GM12878 (cell line): ENCODE measurements at regions not wholly inside any gene's neighbourhood (a gene's known extent, or its start where the extent isn't known, plus 50 kb on each side); places are given as distances from the start of the nearest gene placed in this dataset.

ENCODE experiments used
- ATAC-seq: fragments of 200-7000 bp; cut with Tn5 transposase; 3 replicates; pipeline ENCODE4 v1.9.1; 2020; ENCODE audit warnings: mild to moderate bottlenecking, moderate library complexity
- BruUV-seq: library from RNA; stranded (reverse); fragments of 400-500 nt; replicated peaks from 2 replicates; lab custom pipeline; 2021; lab: Mats Ljungman, UMichigan
- CTCF ChIA-PET: fragments of 300-600 bp; sonication (Branson Sonifier 250); formaldehyde crosslinking; extraction: SDS; loops from one replicate; lab custom pipeline; 2021; ENCODE audit warnings: inconsistent platforms; lab: Yijun Ruan, JAX
- POLR2A ChIA-PET: fragments of 350-600 bp; formaldehyde crosslinking; extraction: SDS; loops from one replicate; lab custom pipeline; 2021; ENCODE audit warnings: inconsistent platforms; lab: Charles Lee
- RAD21 ChIA-PET: fragments of 300-600 bp; sonication (Branson Sonifier 250); formaldehyde crosslinking; loops from one replicate; lab custom pipeline; 2023; ENCODE audit warnings: antibody characterized with exemption; ENCODE audit not compliant: unreplicated experiment; lab: Charles Lee
- SMC1A ChIA-PET: fragments of 300-600 bp; sonication (Branson Sonifier 250); formaldehyde crosslinking; loops from one replicate; lab custom pipeline; 2023; ENCODE audit not compliant: unreplicated experiment, uncharacterized antibody; lab: Charles Lee
- DNase-seq: peaks from one replicate; pipeline ENCODE4 v3.0.0-alpha.2; 2011; ENCODE audit warnings: low read depth, low spot score
- FAIRE-seq: peaks from 3 replicates; lab custom pipeline; 2011; peaks lifted over from hg19 to GRCh38; lab: Jason Lieb, UNC
- H2AFZ ChIP-seq: 2 replicates; pipeline ENCODE4 v1.6.0; 2011; ENCODE audit warnings: low read depth, low read length, control low read depth; ENCODE audit not compliant: control insufficient read depth
- H3K27ac ChIP-seq: 2 replicates; pipeline ENCODE4 v1.5.1; 2011; ENCODE audit warnings: control low read depth; ENCODE audit not compliant: control insufficient read depth, insufficient read depth
- H3K27me3 ChIP-seq, 2 experiments: replicated peaks in 1 of 2; 2 replicates each; pipeline versions ENCODE4 v1.6.0 to v1.6.1; 2011; ENCODE audit warnings: low read length in 1 of 2; ENCODE audit not compliant: control insufficient read depth in 2 of 2, insufficient read depth in 2 of 2
- H3K36me3 ChIP-seq, 2 experiments: 2 replicates each; pipeline ENCODE4 v1.5.1; 2011; ENCODE audit warnings: low read length in 1 of 2; ENCODE audit not compliant: control insufficient read depth in 2 of 2, insufficient read depth in 2 of 2
- H3K4me1 ChIP-seq: 2 replicates; pipeline ENCODE4 v1.6.1; 2011; ENCODE audit warnings: mild to moderate bottlenecking, low read length, moderate library complexity, mixed read lengths; ENCODE audit not compliant: control insufficient read depth, insufficient read depth
- H3K4me2 ChIP-seq: 2 replicates; pipeline ENCODE4 v1.6.0; 2011; ENCODE audit warnings: control low read depth; ENCODE audit not compliant: control insufficient read depth, insufficient read depth
- H3K4me3 ChIP-seq: fragments of 200-600 bp; sonication (generic); 2 replicates; pipeline ENCODE4 v1.5.1; 2016
- H3K79me2 ChIP-seq: 2 replicates; pipeline ENCODE4 v1.6.0; 2011; ENCODE audit warnings: low read length; ENCODE audit not compliant: control insufficient read depth, insufficient read depth
- H3K9ac ChIP-seq: 2 replicates; pipeline ENCODE4 v1.8.0; 2011; ENCODE audit warnings: low read length, control low read depth, mixed read lengths; ENCODE audit not compliant: control insufficient read depth, insufficient read depth
- H3K9me3 ChIP-seq: replicated peaks from 3 replicates; pipeline ENCODE4 v1.5.1; 2011; ENCODE audit warnings: mild to moderate bottlenecking, low read length; ENCODE audit not compliant: control insufficient read depth, insufficient read depth
- H4K20me1 ChIP-seq: 2 replicates; pipeline ENCODE4 v1.6.0; 2011; ENCODE audit not compliant: control insufficient read depth, insufficient read depth
- CBX3 ChIP-seq: fragments of 200-600 bp; sonication (generic); IDR thresholded peaks from 2 replicates; pipeline ENCODE4 v1.6.1; 2016; ENCODE audit warnings: low read depth, borderline replicate concordance
- CBX5 ChIP-seq: sonication (generic); IDR thresholded peaks from 2 replicates; pipeline ENCODE4 v1.6.1; 2016; ENCODE audit warnings: low read depth, moderate library complexity, mild to moderate bottlenecking, inconsistent platforms
- CEBPZ ChIP-seq: fragments of 150-350 bp; IDR thresholded peaks from 2 replicates; pipeline ENCODE4 v1.6.1; 2016; ENCODE audit warnings: low read depth, low read length
- E2F8 ChIP-seq: fragments of 450-650 bp; IDR thresholded peaks from 2 replicates; pipeline ENCODE4 v1.6.1; 2018; ENCODE audit warnings: mild to moderate bottlenecking, low read depth, moderate library complexity; ENCODE audit not compliant: partially characterized antibody
- E4F1 ChIP-seq: fragments of 450-650 bp; IDR thresholded peaks from 2 replicates; pipeline ENCODE4 v1.6.1; 2018; ENCODE audit warnings: borderline replicate concordance, mild to moderate bottlenecking; ENCODE audit not compliant: partially characterized antibody
- EGR1 ChIP-seq, 2 experiments: IDR thresholded peaks; 1 replicate in 1 of 2; 2 replicates in 1 of 2; pipeline ENCODE4 v1.6.1; 2011 to 2012; ENCODE audit warnings: low read depth in 2 of 2, low read length in 2 of 2, borderline replicate concordance in 1 of 2, mild to moderate bottlenecking in 1 of 2, moderate library complexity in 1 of 2
- GABPA ChIP-seq: IDR thresholded peaks from 2 replicates; pipeline ENCODE4 v1.6.1; 2014; ENCODE audit warnings: antibody characterized with exemption, low read depth, mild to moderate bottlenecking, inconsistent platforms
- HCFC1 ChIP-seq: fragments of 150-350 bp; IDR thresholded peaks from 2 replicates; pipeline ENCODE4 v1.6.1; 2014; ENCODE audit warnings: low read length
- NRF1 ChIP-seq: conservative IDR thresholded peaks from 2 replicates; pipeline ENCODE4 v1.6.1; 2011; ENCODE audit warnings: mild to moderate bottlenecking, low read depth, low read length, improper control_type of control experiment
- RB1 ChIP-seq: fragments of 450-650 bp; formaldehyde crosslinking; IDR thresholded peaks from 2 replicates; pipeline ENCODE4 v1.6.1; 2017; ENCODE audit warnings: mild to moderate bottlenecking, borderline replicate concordance
- SREBF2 ChIP-seq: IDR thresholded peaks from 2 replicates; pipeline ENCODE4 v1.6.1; 2012; ENCODE audit warnings: mild to moderate bottlenecking, low read length
- USF2 ChIP-seq: IDR thresholded peaks from 2 replicates; pipeline ENCODE4 v1.6.1; 2011; ENCODE audit warnings: low read depth, low read length, improper control_type of control experiment, borderline replicate concordance
- ZNF24 ChIP-seq: fragments of 450-650 bp; IDR thresholded peaks from 2 replicates; pipeline ENCODE4 v1.6.1; 2017; ENCODE audit warnings: antibody characterized with exemption, mild to moderate bottlenecking
- ZNF274 ChIP-seq: IDR thresholded peaks from one replicate; pipeline ENCODE4 v1.8.0; 2011; ENCODE audit not compliant: insufficient read length, insufficient read depth
- ZZZ3 ChIP-seq: IDR thresholded peaks from 2 replicates; pipeline ENCODE4 v1.6.1; 2011; ENCODE audit warnings: low read depth; ENCODE audit not compliant: control insufficient read depth, insufficient read length
- WGBS: methylation state at CpG from one replicate; pipeline ENCODE4 v1.1.6; 2016; ENCODE audit warnings: low lambda C conversion rate; ENCODE audit not compliant: insufficient replicate concordance, insufficient coverage; ENCODE audit errors: missing lambda C conversion rate; 5-methylcytosine and 5-hydroxymethylcytosine counted together
- in situ Hi-C: fragments of 300-500 bp; cut with MboI; formaldehyde crosslinking; loops from 9 replicates; pipeline ENCODE4 v1.14.3; 2018; ENCODE audit warnings: mixed read lengths
- intact Hi-C: fragments of 100-400 bp; cut with micrococcal nuclease; formaldehyde crosslinking; loops from one replicate; pipeline ENCODE4 v1.14.2; 2022; ENCODE audit not compliant: unreplicated experiment

- no peak for TF ChIP-seq E4F1
- no peak for TF ChIP-seq NRF1
- no peak for TF ChIP-seq ZNF24
- no peak for TF ChIP-seq ZNF274
- no peak for TF ChIP-seq CBX3
- TF ChIP-seq CEBPZ: no peak
- TF ChIP-seq RB1: no peak
These were observed 137.5 kb upstream of the DAP start (continued) for GRCh38 chr5:10898514-10898913.

- Histone ChIP-seq H3K9ac (no peak overlapping the region), H3K9me3 (no peaks in the 10 kb centered on the region), H3K4me3 (no peak overlapping the region), H3K79me2 (no peaks in the 10 kb centered on the region), H2AFZ (no peak overlapping the region), H3K4me1 (no peaks in the 10 kb centered on the region), H3K27ac (no peak overlapping the region), H3K36me3 (no peaks in the 10 kb centered on the region), H4K20me1 (no peaks in the 10 kb centered on the region), H3K4me2 (no peak overlapping the region), H3K27me3 (no peaks in the 10 kb centered on the region)
- CTCF ChIA-PET: no interaction called here
- no peak for DNase-seq
- SMC1A ChIA-PET: interaction anchor here (1.0 kb wide), 1 partner anchor 9 kb away, joined by 3 read pairs; no protein-coding TSS in a partner anchor
- intact Hi-C loops: no loop called here
- 28% methylated on average over 1 of the region's 1 CpG for WGBS
- RAD21 ChIA-PET: no interaction called here
- no peak for ATAC-seq
- no TSS peak for BruUV-seq
- FAIRE-seq: no peak
- POLR2A ChIA-PET: no interaction called here
- in situ Hi-C loops: no loop called here
- no peak for TF ChIP-seq USF2
- no peak for TF ChIP-seq E2F8
- no peak for TF ChIP-seq GABPA
- no peak for TF ChIP-seq ZZZ3
- TF ChIP-seq CBX5: no peak
- TF ChIP-seq SREBF2: no peak
- TF ChIP-seq EGR1 (IDR thresholded peaks at IDR 0.05; ENCODE audit: borderline replicate concordance in 1 of 2, low read depth in 2 of 2, low read length in 2 of 2): no peak
- TF ChIP-seq HCFC1: no peak
These were observed 135.0 kb upstream of the DAP start for GRCh38 chr5:10896016-10896415.
